ENCODE measurements at regions not wholly inside any gene's neighbourhood (a gene's known extent, or its start where the extent isn't known, plus 50 kb on each side); places are given as distances from the start of the nearest gene placed in this dataset.

DNA sequence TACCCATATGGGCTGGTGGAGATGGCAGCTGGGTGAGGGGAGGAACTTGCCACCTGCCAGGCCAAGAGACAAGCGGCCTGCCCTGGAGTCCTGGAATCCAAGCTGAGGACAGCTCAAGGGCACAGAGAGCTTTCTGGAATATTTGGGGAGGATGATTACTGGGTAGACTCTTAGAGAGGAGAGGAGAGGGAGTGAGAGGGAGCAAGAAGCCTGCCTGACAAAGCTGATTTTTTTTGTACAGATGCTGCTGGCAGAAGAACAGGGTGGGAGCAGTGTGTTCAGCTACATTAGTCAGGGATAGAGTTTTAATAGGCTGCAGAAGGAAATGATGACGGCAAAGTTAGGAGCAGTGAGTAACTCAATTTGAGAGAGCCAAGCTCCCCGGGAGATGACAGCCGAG, 299.3 kb downstream of the NXPE2 start:
- Histone ChIP-seq H3K9me3 (ENCODE audit: control insufficient read depth, insufficient read depth, low read depth, low read length) (no peaks in the 10 kb centered on the region), H3K4me1 (ENCODE audit: control insufficient read depth, insufficient read depth, low read length) (no peaks in the 10 kb centered on the region), H3K27me3 (ENCODE audit: control insufficient read depth, insufficient read depth, low read length) (no peaks in the 10 kb centered on the region), H3K36me3 (ENCODE audit: control insufficient read depth, insufficient read depth, low read length) (no peaks in the 10 kb centered on the region), H3K4me3 (ENCODE audit: low read depth in 2 of 2, low read length in 2 of 2) (no peak overlapping the region), H3K27ac (ENCODE audit: low read length) (no peak overlapping the region)
- DNase-seq (ENCODE audit: low read depth, low spot score) (no peak), ATAC-seq (no peak)
- no TSS peak for BruUV-seq (replicated peaks)
- in situ Hi-C loops (cut with HindIII; ENCODE audit: low pct_unique_long_range_greater_than_20kb, low sequenced_read_pairs), result no loop called here
- TF ChIP-seq POLR2AphosphoS5 (IDR thresholded peaks at IDR 0.05; ENCODE audit: low read depth, low read length) (no peak), SIN3A (IDR thresholded peaks at IDR 0.05; ENCODE audit: borderline replicate concordance, insufficient read depth, low read depth, low read length) (no peak), TCF7L2 (IDR thresholded peaks at IDR 0.05; ENCODE audit: low read depth, low read length) (no peak)
- TF ChIP-seq, protein P1, sequence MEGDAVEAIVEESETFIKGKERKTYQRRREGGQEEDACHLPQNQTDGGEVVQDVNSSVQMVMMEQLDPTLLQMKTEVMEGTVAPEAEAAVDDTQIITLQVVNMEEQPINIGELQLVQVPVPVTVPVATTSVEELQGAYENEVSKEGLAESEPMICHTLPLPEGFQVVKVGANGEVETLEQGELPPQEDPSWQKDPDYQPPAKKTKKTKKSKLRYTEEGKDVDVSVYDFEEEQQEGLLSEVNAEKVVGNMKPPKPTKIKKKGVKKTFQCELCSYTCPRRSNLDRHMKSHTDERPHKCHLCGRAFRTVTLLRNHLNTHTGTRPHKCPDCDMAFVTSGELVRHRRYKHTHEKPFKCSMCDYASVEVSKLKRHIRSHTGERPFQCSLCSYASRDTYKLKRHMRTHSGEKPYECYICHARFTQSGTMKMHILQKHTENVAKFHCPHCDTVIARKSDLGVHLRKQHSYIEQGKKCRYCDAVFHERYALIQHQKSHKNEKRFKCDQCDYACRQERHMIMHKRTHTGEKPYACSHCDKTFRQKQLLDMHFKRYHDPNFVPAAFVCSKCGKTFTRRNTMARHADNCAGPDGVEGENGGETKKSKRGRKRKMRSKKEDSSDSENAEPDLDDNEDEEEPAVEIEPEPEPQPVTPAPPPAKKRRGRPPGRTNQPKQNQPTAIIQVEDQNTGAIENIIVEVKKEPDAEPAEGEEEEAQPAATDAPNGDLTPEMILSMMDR (IDR thresholded peaks at IDR 0.05), result no peak
- TF ChIP-seq, protein P2, sequence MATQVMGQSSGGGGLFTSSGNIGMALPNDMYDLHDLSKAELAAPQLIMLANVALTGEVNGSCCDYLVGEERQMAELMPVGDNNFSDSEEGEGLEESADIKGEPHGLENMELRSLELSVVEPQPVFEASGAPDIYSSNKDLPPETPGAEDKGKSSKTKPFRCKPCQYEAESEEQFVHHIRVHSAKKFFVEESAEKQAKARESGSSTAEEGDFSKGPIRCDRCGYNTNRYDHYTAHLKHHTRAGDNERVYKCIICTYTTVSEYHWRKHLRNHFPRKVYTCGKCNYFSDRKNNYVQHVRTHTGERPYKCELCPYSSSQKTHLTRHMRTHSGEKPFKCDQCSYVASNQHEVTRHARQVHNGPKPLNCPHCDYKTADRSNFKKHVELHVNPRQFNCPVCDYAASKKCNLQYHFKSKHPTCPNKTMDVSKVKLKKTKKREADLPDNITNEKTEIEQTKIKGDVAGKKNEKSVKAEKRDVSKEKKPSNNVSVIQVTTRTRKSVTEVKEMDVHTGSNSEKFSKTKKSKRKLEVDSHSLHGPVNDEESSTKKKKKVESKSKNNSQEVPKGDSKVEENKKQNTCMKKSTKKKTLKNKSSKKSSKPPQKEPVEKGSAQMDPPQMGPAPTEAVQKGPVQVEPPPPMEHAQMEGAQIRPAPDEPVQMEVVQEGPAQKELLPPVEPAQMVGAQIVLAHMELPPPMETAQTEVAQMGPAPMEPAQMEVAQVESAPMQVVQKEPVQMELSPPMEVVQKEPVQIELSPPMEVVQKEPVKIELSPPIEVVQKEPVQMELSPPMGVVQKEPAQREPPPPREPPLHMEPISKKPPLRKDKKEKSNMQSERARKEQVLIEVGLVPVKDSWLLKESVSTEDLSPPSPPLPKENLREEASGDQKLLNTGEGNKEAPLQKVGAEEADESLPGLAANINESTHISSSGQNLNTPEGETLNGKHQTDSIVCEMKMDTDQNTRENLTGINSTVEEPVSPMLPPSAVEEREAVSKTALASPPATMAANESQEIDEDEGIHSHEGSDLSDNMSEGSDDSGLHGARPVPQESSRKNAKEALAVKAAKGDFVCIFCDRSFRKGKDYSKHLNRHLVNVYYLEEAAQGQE (IDR thresholded peaks at IDR 0.05; ENCODE audit: insufficient read depth in 1 of 2, low read depth in 2 of 2, low read length in 1 of 2), result no peak
- ChIA-PET CTCF (no interaction called here), POLR2A (no interaction called here)
- intact Hi-C loops (cut with micrococcal nuclease; ENCODE audit: unreplicated experiment), result no loop called here

DNA sequence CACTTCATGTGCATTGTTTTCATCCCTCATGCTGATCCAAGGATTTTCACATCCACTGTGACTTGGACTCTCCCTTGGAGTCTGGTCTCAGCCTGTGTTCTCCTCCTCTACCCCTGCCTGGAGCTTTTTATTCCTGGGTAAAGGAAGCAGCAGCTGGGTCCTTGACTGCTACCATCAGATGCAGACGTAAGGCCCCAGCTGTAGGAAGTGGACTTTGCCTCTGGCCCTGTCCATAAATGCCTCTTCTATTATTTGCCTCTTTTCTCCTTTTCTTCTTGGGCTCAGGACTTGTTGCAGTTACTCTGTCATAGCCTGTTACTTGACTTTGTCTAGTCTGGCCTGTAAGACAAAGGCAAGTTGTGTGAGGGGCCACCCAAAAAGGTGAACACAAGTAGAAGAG, 303.8 kb downstream of the NXPE2 start:
- DNase-seq (ENCODE audit: low read depth, low spot score) (no peak), ATAC-seq (no peak)
- no peaks in the 10 kb centered on the region for H3K4me1 ChIP-seq (ENCODE audit: control insufficient read depth, insufficient read depth, low read length)
- TF ChIP-seq, protein P2 (IDR thresholded peaks at IDR 0.05; ENCODE audit: insufficient read depth in 1 of 2, low read depth in 2 of 2, low read length in 1 of 2), result no peak
- TF ChIP-seq SIN3A (IDR thresholded peaks at IDR 0.05; ENCODE audit: borderline replicate concordance, insufficient read depth, low read depth, low read length), result no peak
- no peak for TF ChIP-seq POLR2AphosphoS5 (IDR thresholded peaks at IDR 0.05; ENCODE audit: low read depth, low read length)
- TF ChIP-seq, protein P1 (IDR thresholded peaks at IDR 0.05), result no peak
- no peak for TF ChIP-seq TCF7L2 (IDR thresholded peaks at IDR 0.05; ENCODE audit: low read depth, low read length)
- H3K4me3 ChIP-seq (ENCODE audit: low read depth in 2 of 2, low read length in 2 of 2), result no peak overlapping the region
- no peaks in the 10 kb centered on the region; the same call in 1 of the 2 replicates for H3K9me3 ChIP-seq (ENCODE audit: control insufficient read depth, insufficient read depth, low read depth, low read length)
- POLR2A ChIA-PET, result no interaction called here
- no peak overlapping the region for H3K27ac ChIP-seq (ENCODE audit: low read length)
- no TSS peak for BruUV-seq (replicated peaks)
- intact Hi-C loops (cut with micrococcal nuclease; ENCODE audit: unreplicated experiment) (no loop called here), in situ Hi-C loops (cut with HindIII; ENCODE audit: low pct_unique_long_range_greater_than_20kb, low sequenced_read_pairs) (no loop called here)
- CTCF ChIA-PET, result no interaction called here
- no peaks in the 10 kb centered on the region for H3K27me3 ChIP-seq (ENCODE audit: control insufficient read depth, insufficient read depth, low read length)
- no peaks in the 10 kb centered on the region for H3K36me3 ChIP-seq (ENCODE audit: control insufficient read depth, insufficient read depth, low read length)

Measured in Panc1 (cell line).